OCI-LY3 (cell line): ENCODE measurements at regions not wholly inside any gene's neighbourhood (a gene's known extent, or its start where the extent isn't known, plus 50 kb on each side); places are given as distances from the start of the nearest gene placed in this dataset.

Experiments used
- CTCF ChIP-seq: fragments of 200-600, 300-600 bp; sonication (generic); IDR thresholded peaks from 2 replicates; pipeline ENCODE4 v1.5.1; 2014; ENCODE audit warnings: antibody characterized with exemption, low read length, low read depth
- EZH2phosphoT487 ChIP-seq: fragments of 200-600 bp; shearing (Covaris generic); IDR thresholded peaks from 2 replicates; pipeline ENCODE4 v1.6.1; 2018; ENCODE audit warnings: antibody characterized with exemption, mixed run types, low read depth

- no peak for TF ChIP-seq EZH2phosphoT487
- no peak for TF ChIP-seq CTCF
Measured at GRCh38 chr1:73056826-73057225, 774.5 kb upstream of the NEGR1 start.
